CD4-positive, alpha-beta memory T cell (primary cell): ENCODE measurements at regions not wholly inside any gene's neighbourhood (a gene's known extent, or its start where the extent isn't known, plus 50 kb on each side); places are given as distances from the start of the nearest gene placed in this dataset.
A peak's percentile ranks its signal among the peaks of the same experiment; 100 is the strongest.

ENCODE experiments used
- CTCF ChIA-PET: fragments of 350-600 bp; sonication (Branson Sonifier 250); formaldehyde crosslinking; loops from one replicate; lab custom pipeline; 2021; ENCODE audit warnings: inconsistent platforms; ENCODE audit not compliant: partially characterized antibody; lab: Charles Lee
- POLR2A ChIA-PET: fragments of 350-600 bp; sonication (Branson Sonifier 250); formaldehyde crosslinking; loops from one replicate; lab custom pipeline; 2021; ENCODE audit not compliant: partially characterized antibody; lab: Charles Lee
- DNase-seq, 5 donors: peaks; one replicate each; pipeline versions ENCODE4 v3.0.0 to v3.0.0-alpha.2; 2020 to 2022; ENCODE audit warnings: mixed read lengths in 1 of 5
- H3K27ac ChIP-seq: one replicate; pipeline ENCODE4 v1.7.0; 2013; ENCODE audit warnings: low read depth, low read length
- H3K27me3 ChIP-seq: 2 replicates; pipeline ENCODE4 v1.7.0; 2013; ENCODE audit warnings: mild to moderate bottlenecking, low read length, moderate library complexity; ENCODE audit not compliant: insufficient read depth
- H3K36me3 ChIP-seq: 2 replicates; pipeline ENCODE4 v1.7.0; 2013; ENCODE audit warnings: mild to moderate bottlenecking, low read length, moderate library complexity; ENCODE audit not compliant: insufficient read depth
- H3K4me1 ChIP-seq: 2 replicates; pipeline ENCODE4 v1.7.0; 2013; ENCODE audit warnings: mild to moderate bottlenecking, low read length, moderate library complexity; ENCODE audit not compliant: insufficient read depth
- H3K4me3 ChIP-seq, 2 donors: one replicate each; pipeline ENCODE4 v1.7.0; 2013; ENCODE audit warnings: low read length in 2 of 2, mild to moderate bottlenecking in 1 of 2
- H3K9me3 ChIP-seq, 2 donors: one replicate each; pipeline ENCODE4 v1.7.0; 2013; ENCODE audit warnings: low read length in 2 of 2, control low read depth in 1 of 2; ENCODE audit not compliant: control insufficient read depth in 1 of 2
- H3K27ac Mint-ChIP-seq, 7 donors: one replicate each; pipeline ENCODE4 v1.8.0; 2020 to 2021; ENCODE audit warnings: mixed read lengths in 7 of 7, mild to moderate bottlenecking in 6 of 7, inconsistent platforms in 3 of 7, moderate library complexity in 3 of 7
- H3K27me3 Mint-ChIP-seq, 2 donors: one replicate each; pipeline ENCODE4 v1.8.0; 2020 to 2021; ENCODE audit warnings: mixed read lengths in 2 of 2
- H3K36me3 Mint-ChIP-seq, 2 donors: one replicate each; pipeline ENCODE4 v1.8.0; 2020 to 2021; ENCODE audit warnings: mixed read lengths in 2 of 2, inconsistent platforms in 1 of 2, mild to moderate bottlenecking in 1 of 2
- H3K4me1 Mint-ChIP-seq, 4 donors: one replicate each; pipeline ENCODE4 v1.8.0; 2020 to 2021; ENCODE audit warnings: mixed read lengths in 4 of 4, mild to moderate bottlenecking in 1 of 4
- H3K4me3 Mint-ChIP-seq, 8 donors: one replicate each; pipeline ENCODE4 v1.8.0; 2020 to 2021; ENCODE audit warnings: mixed read lengths in 8 of 8, mild to moderate bottlenecking in 7 of 8, moderate library complexity in 6 of 8, inconsistent platforms in 3 of 8
- H3K9me3 Mint-ChIP-seq, 8 donors: one replicate each; pipeline ENCODE4 v1.8.0; 2020 to 2021; ENCODE audit warnings: mixed read lengths in 8 of 8, mild to moderate bottlenecking in 5 of 8, inconsistent platforms in 3 of 8, moderate library complexity in 1 of 8
- intact Hi-C: fragments of 100-400 bp; cut with micrococcal nuclease; formaldehyde crosslinking; loops from one replicate; pipeline ENCODE4 v1.15.1; 2023

GRCh38 chr9:79885093-79885857 lies 313.5 kb downstream of the TLE4 start:
- ChIA-PET CTCF (no interaction called here), POLR2A (no interaction called here)
- H3K4me1 ChIP-seq, result peaks cover 30% of the 10 kb centered on the region
- intact Hi-C loops, result no loop called here
- H3K27ac ChIP-seq, result no peak overlapping the region
- no peaks in the 10 kb centered on the region for H3K27me3 Mint-ChIP-seq
- peak overlapping the region in 2 of 7 donors; percentile 33 to 66 for H3K27ac Mint-ChIP-seq
- H3K9me3 ChIP-seq, result no peaks in the 10 kb centered on the region
- H3K4me1 Mint-ChIP-seq, result peaks cover 26 to 55% (median 41%) of the 10 kb centered on the region in 4 donors
- H3K36me3 ChIP-seq, result no peaks in the 10 kb centered on the region
- DNase-seq, result no peak
- no peaks in the 10 kb centered on the region for H3K27me3 ChIP-seq
- H3K4me3 Mint-ChIP-seq, result peak overlapping the region in 1 of 8 donors; percentile 17
- H3K9me3 Mint-ChIP-seq, result no peaks in the 10 kb centered on the region
- H3K36me3 Mint-ChIP-seq, result no peaks in the 10 kb centered on the region
- H3K4me3 ChIP-seq, result no peak overlapping the region

- no peak overlapping the region for H3K4me3 ChIP-seq
These were observed 312.8 kb downstream of the TLE4 start for GRCh38 chr9:79884546-79884945.

GRCh38 chr9:79883073-79883645 lies 311.4 kb downstream of the TLE4 start:
- Histone ChIP-seq H3K4me3 (no peak overlapping the region), H3K9me3 (no peaks in the 10 kb centered on the region), H3K36me3 (no peaks in the 10 kb centered on the region), H3K27me3 (no peaks in the 10 kb centered on the region), H3K27ac (no peak overlapping the region), H3K4me1 (peaks cover 30% of the 10 kb centered on the region)
- Mint-ChIP-seq H3K27me3 (no peaks in the 10 kb centered on the region), H3K27ac (peak overlapping the region in 3 of 7 donors; percentile 36 to 60 (median 39)), H3K9me3 (no peaks in the 10 kb centered on the region), H3K4me3 (peak overlapping the region in 7 of 8 donors; percentile 71 to 86 (median 76)), H3K36me3 (no peaks in the 10 kb centered on the region), H3K4me1 (peaks cover 29 to 60% (median 47%) of the 10 kb centered on the region in 4 donors)
- intact Hi-C loops, result loop anchor here (5.0 kb wide), 1 partner anchor 311 kb away; the partner anchor contains the start of gene TLE4
- peak; percentile 37 to 57 (median 52) for DNase-seq
- ChIA-PET CTCF (interaction anchor here (1.4 kb wide), 1 partner anchor 18 kb away, joined by 3 read pairs; no protein-coding TSS in a partner anchor), POLR2A (interaction anchor here (1.6 kb wide), 1 partner anchor 312 kb away, joined by 14 read pairs; the partner anchor contains the start of gene TLE4)

More at GRCh38 chr9:79884546-79884945, 312.8 kb downstream of the TLE4 start:
- H3K9me3 ChIP-seq, result no peaks in the 10 kb centered on the region
- Mint-ChIP-seq H3K4me3 (peak overlapping the region in 3 of 8 donors; percentile 13 to 71 (median 70)), H3K9me3 (no peaks in the 10 kb centered on the region), H3K4me1 (peaks cover 27 to 57% (median 42%) of the 10 kb centered on the region in 4 donors), H3K36me3 (no peaks in the 10 kb centered on the region), H3K27ac (peak overlapping the region in 5 of 7 donors; percentile 5 to 54 (median 38)), H3K27me3 (no peaks in the 10 kb centered on the region)
- intact Hi-C loops, result loop anchor here (5.0 kb wide), 1 partner anchor 312 kb away; the partner anchor contains the start of gene TLE4
- CTCF ChIA-PET, result no interaction called here
- H3K36me3 ChIP-seq, result no peaks in the 10 kb centered on the region
- H3K4me1 ChIP-seq, result peaks cover 30% of the 10 kb centered on the region
- no peak for DNase-seq
- no peak overlapping the region for H3K27ac ChIP-seq
- H3K27me3 ChIP-seq, result no peaks in the 10 kb centered on the region
- POLR2A ChIA-PET, result no interaction called here

- Mint-ChIP-seq H3K4me3 (peak overlapping the region in 2 of 8 donors; percentile 13 to 15), H3K4me1 (peaks cover 30 to 55% (median 44%) of the 10 kb centered on the region in 4 donors), H3K9me3 (no peaks in the 10 kb centered on the region), H3K36me3 (no peaks in the 10 kb centered on the region), H3K27ac (no peak overlapping the region), H3K27me3 (no peaks in the 10 kb centered on the region)
- Histone ChIP-seq H3K4me3 (no peak overlapping the region), H3K4me1 (peaks cover 30% of the 10 kb centered on the region), H3K27ac (no peak overlapping the region), H3K36me3 (no peaks in the 10 kb centered on the region), H3K9me3 (no peaks in the 10 kb centered on the region), H3K27me3 (no peaks in the 10 kb centered on the region)
- ChIA-PET POLR2A (no interaction called here), CTCF (no interaction called here)
- DNase-seq, result no peak
- intact Hi-C loops, result loop anchor here (5.0 kb wide), 1 partner anchor 308 kb away; the partner anchor contains the start of gene TLE4
These were observed 308.9 kb downstream of the TLE4 start for GRCh38 chr9:79880626-79881025.

- no peak for DNase-seq
- no peak overlapping the region for H3K27ac ChIP-seq
- Mint-ChIP-seq H3K27ac (no peak overlapping the region), H3K36me3 (no peaks in the 10 kb centered on the region), H3K27me3 (peaks cover 3 to 4% of the 10 kb centered on the region in 2 donors), H3K4me3 (no peak overlapping the region), H3K9me3 (peaks cover 0 to 2% (median 0%) of the 10 kb centered on the region in 8 donors), H3K4me1 (peaks cover 12 to 30% (median 24%) of the 10 kb centered on the region in 4 donors)
- H3K9me3 ChIP-seq, result no peaks in the 10 kb centered on the region
- no peaks in the 10 kb centered on the region for H3K27me3 ChIP-seq
- H3K36me3 ChIP-seq, result no peaks in the 10 kb centered on the region
- H3K4me1 ChIP-seq, result peaks cover 8% of the 10 kb centered on the region
- POLR2A ChIA-PET, result no interaction called here
- no peak overlapping the region for H3K4me3 ChIP-seq
- CTCF ChIA-PET, result no interaction called here
- intact Hi-C loops, result no loop called here
These were observed 306.3 kb downstream of the TLE4 start for GRCh38 chr9:79877943-79878602.

- Mint-ChIP-seq H3K27ac (no peak overlapping the region), H3K4me1 (peaks cover 0 to 10% (median 0%) of the 10 kb centered on the region in 4 donors), H3K27me3 (no peaks in the 10 kb centered on the region), H3K4me3 (no peak overlapping the region), H3K36me3 (no peaks in the 10 kb centered on the region), H3K9me3 (no peaks in the 10 kb centered on the region)
- H3K27me3 ChIP-seq, result no peaks in the 10 kb centered on the region
- no peaks in the 10 kb centered on the region for H3K9me3 ChIP-seq
- H3K4me1 ChIP-seq, result no peaks in the 10 kb centered on the region
- no peaks in the 10 kb centered on the region for H3K36me3 ChIP-seq
- ChIA-PET CTCF (no interaction called here), POLR2A (no interaction called here)
- intact Hi-C loops, result no loop called here
- no peak for DNase-seq
- H3K4me3 ChIP-seq, result no peak overlapping the region
- H3K27ac ChIP-seq, result no peak overlapping the region
These were observed 296.9 kb downstream of the TLE4 start for GRCh38 chr9:79868567-79869189.
